Hepatocyte (in vitro differentiated cells): ENCODE measurements at regions not wholly inside any gene's neighbourhood (a gene's known extent, or its start where the extent isn't known, plus 50 kb on each side); places are given as distances from the start of the nearest gene placed in this dataset.

Source experiments
- EZH2 ChIP-seq: fragments of 200-600 bp; sonication (generic); IDR thresholded peaks from 2 replicates; pipeline ENCODE4 v1.6.1; 2016; ENCODE audit warnings: antibody characterized with exemption, mild to moderate bottlenecking, borderline replicate concordance
- EZH2phosphoT487 ChIP-seq: fragments of 200-600 bp; sonication (generic); IDR thresholded peaks from one replicate; pipeline ENCODE4 v1.6.1; 2018; ENCODE audit warnings: antibody characterized with exemption, mild to moderate bottlenecking, low read depth, moderate library complexity; ENCODE audit not compliant: unreplicated experiment, severe bottlenecking
- TF ChIP-seq, protein P1 (sequence below): fragments of 200-600 bp; sonication (generic); IDR thresholded peaks from 2 replicates; pipeline ENCODE4 v1.5.1; 2016; ENCODE audit warnings: antibody characterized with exemption, mild to moderate bottlenecking; ENCODE audit not compliant: poor library complexity

DNA sequence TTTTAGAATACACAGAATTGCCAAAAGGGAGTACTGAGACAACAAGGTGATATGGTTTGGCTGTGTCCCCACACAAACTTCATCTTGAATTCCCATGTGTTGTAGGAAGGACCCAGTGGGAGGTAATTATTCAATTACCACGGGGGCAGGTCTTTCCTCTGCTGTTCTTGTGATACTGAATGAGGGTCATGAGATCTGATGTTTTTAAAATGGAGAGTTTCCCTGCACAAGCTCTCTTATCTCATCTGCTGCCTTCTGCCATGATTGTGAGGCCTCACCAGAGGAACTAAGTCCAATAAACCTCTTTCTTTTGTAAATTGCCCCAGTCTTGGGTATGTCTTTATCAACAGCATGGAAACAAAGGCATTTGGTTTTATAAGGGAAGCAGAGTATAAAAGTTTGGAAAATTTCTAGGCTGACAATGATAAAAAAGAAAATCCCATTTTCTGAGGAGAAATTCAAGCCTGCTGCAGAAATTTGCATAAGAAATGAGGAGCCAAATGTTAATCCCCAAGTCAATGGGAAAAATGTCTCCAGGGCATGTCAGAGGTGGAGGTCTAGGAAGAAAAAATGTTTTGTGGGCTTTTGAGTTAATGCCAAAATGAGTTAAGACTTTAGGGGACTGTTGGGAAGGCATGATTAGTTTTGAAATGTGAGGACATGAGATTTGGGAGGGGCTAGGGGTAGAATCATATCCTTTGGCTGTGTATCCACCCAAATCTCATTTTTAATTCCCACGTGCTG is 130.5 kb upstream of the THRB start:
- TF ChIP-seq, protein P1, sequence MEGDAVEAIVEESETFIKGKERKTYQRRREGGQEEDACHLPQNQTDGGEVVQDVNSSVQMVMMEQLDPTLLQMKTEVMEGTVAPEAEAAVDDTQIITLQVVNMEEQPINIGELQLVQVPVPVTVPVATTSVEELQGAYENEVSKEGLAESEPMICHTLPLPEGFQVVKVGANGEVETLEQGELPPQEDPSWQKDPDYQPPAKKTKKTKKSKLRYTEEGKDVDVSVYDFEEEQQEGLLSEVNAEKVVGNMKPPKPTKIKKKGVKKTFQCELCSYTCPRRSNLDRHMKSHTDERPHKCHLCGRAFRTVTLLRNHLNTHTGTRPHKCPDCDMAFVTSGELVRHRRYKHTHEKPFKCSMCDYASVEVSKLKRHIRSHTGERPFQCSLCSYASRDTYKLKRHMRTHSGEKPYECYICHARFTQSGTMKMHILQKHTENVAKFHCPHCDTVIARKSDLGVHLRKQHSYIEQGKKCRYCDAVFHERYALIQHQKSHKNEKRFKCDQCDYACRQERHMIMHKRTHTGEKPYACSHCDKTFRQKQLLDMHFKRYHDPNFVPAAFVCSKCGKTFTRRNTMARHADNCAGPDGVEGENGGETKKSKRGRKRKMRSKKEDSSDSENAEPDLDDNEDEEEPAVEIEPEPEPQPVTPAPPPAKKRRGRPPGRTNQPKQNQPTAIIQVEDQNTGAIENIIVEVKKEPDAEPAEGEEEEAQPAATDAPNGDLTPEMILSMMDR = no peak
- TF ChIP-seq EZH2 = no peak
- TF ChIP-seq EZH2phosphoT487 = no peak
